ENCODE measurements at regions not wholly inside any gene's neighbourhood (a gene's known extent, or its start where the extent isn't known, plus 50 kb on each side); places are given as distances from the start of the nearest gene placed in this dataset.

DNA sequence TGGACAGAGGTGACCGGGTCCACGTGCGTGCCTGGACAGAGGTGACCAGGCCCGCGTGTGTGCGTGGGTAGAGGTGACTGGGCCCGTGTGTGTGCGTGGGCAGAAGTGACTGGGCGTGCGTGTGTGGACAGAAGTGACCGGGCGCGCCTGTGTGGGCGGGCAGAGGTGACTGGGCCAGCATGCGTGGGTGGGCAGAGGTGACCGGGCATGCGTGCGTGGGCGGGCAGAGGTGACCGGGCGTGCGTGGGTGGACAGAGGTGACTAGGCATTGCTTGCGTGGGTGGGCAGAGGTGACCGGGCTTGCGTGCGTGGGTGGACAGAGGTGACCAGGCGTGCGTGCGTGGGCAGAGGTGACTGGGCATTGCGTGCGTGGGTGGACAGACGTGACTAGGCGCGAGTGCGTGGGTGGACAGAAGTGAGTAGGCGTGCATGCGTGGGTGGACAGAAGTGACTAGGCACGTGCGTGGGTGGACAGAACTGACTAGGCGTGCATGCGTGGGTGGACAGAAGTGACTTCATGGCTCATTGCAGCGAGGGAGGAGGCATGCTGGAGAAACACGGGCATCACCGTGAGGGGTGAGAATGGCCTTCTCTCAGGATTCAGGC, 254.1 kb upstream of the IRX4 start:
- TF ChIP-seq POLR2A (IDR thresholded peaks at IDR 0.05) (no peak), CTCF (IDR thresholded peaks at IDR 0.05 in 8 of 11, conservative IDR thresholded peaks at IDR 0.05 in 3 of 11) (no peak), POLR2AphosphoS5 (IDR thresholded peaks at IDR 0.05) (no peak)

Measured in spleen (tissue), 7 donors.